ENCODE measurements at regions not wholly inside any gene's neighbourhood (a gene's known extent, or its start where the extent isn't known, plus 50 kb on each side); places are given as distances from the start of the nearest gene placed in this dataset.

DNA sequence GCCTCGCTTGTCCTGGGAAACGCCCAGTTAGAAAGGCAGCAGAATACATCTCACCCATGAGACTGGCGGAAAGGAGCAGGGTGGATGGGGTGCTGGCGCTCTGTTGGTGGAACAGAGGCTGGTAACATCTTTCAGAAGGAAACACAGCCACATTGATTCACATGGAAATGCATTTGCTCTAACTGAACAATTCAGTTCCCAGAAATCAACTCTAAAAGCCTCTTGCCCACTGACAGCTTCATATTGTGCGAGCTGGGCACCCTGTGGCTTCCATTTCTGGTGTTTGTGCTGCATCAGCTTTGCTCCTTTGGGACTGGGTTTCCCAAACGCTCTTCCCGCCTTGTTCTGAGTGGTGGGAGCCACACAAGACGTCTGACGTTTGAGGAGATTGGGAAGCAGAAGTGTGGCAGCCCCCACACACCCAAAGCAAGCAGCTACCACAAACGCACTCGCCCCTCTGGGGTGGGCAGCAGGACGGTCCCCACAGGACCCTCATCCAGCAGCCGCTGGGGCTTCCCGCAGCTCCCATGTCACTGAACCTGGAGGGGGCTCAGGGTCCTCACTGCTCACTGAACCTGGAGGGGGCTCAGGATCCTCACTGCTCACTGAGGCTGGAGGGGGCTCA lies 229.5 kb downstream of the ERMARD start:
- no peak overlapping the region for H3K4me3 ChIP-seq (ENCODE audit: insufficient read length, low read depth)
- TF ChIP-seq ZNF274 (IDR thresholded peaks at IDR 0.05; ENCODE audit: low read depth, low read length): no peak
- no peak for TF ChIP-seq YY1 (IDR thresholded peaks at IDR 0.05; ENCODE audit: insufficient read depth, insufficient read length)
- no peak for TF ChIP-seq SUZ12 (IDR thresholded peaks at IDR 0.05; ENCODE audit: extremely low read depth, insufficient read depth, insufficient read length)
- H3K36me3 ChIP-seq (ENCODE audit: insufficient read depth, insufficient read length, low read length): no peaks in the 10 kb centered on the region
- no peak overlapping the region for H3K9ac ChIP-seq (ENCODE audit: insufficient read length, low read depth)
- DNase-seq (ENCODE audit: low read depth, low spot score): no peak
- H3K4me1 ChIP-seq (ENCODE audit: insufficient read depth, insufficient read length): no peaks in the 10 kb centered on the region
- no peaks in the 10 kb centered on the region for H3K9me3 ChIP-seq (ENCODE audit: insufficient read depth, low read length)
- no peaks in the 10 kb centered on the region for H3K27me3 ChIP-seq (ENCODE audit: insufficient read depth, insufficient read length)

DNA sequence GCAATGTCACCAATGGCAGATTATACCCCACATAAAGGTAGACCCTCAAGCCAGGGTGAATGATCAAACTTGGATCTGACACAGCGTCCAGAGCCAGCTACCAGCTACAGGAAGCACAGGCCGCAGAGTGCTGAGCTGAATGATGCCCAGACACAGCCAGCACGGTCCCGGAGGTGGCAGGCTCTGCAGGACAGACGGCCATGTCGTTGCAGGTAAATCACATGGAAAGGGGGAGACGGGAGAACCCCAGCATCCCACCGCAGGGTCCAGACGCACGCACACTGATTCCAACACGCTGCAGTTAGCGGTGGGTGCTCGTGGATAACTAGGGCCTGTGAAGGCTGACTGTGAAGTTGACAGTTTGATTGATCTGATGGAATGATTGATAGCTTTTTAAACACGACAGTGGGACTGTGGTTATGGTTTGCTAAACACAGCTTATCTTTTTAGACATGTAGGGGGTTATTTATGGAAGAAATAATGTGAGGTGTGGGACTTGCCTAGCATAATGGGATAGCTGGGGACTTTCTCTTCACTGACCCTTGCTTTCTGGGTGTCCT lies 228.5 kb downstream of the ERMARD start:
- no peak for DNase-seq (ENCODE audit: low read depth, low spot score)
- H3K9me3 ChIP-seq (ENCODE audit: insufficient read depth, low read length): no peaks in the 10 kb centered on the region
- H3K9ac ChIP-seq (ENCODE audit: insufficient read length, low read depth): no peak overlapping the region
- TF ChIP-seq ZNF274 (IDR thresholded peaks at IDR 0.05; ENCODE audit: low read depth, low read length): no peak
- TF ChIP-seq YY1 (IDR thresholded peaks at IDR 0.05; ENCODE audit: insufficient read depth, insufficient read length): no peak
- no peak for TF ChIP-seq SUZ12 (IDR thresholded peaks at IDR 0.05; ENCODE audit: extremely low read depth, insufficient read depth, insufficient read length)
- H3K4me1 ChIP-seq (ENCODE audit: insufficient read depth, insufficient read length): no peaks in the 10 kb centered on the region
- H3K4me3 ChIP-seq (ENCODE audit: insufficient read length, low read depth): no peak overlapping the region
- no peaks in the 10 kb centered on the region for H3K27me3 ChIP-seq (ENCODE audit: insufficient read depth, insufficient read length)
- H3K36me3 ChIP-seq (ENCODE audit: insufficient read depth, insufficient read length, low read length): no peaks in the 10 kb centered on the region

DNA sequence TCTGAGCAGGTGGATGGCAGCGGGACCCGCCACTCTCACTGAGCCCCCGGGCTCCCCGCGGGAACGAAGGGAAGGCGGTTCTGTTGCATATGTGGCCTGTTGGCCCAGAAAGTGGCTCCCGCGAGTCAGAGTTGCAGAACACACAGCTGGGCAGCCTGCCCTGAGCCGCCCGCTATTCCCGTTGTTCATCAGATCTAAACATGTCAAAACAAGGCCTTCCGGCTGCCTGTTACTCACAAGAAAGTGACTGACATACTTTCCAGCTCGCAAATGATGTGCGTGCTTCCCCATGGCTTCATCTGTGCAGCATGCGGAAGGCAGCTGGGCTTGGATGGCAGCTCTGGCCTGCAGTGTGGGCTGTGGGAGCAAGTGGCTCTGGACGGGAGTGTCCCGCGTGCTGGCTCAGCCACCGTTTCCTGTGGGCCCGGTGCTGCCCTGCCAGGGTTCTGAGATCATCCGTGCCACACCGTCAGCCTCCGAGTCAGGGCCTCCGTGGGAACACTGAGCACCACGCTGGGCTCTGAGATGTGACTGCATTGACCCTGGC lies 227.3 kb downstream of the ERMARD start:
- Histone ChIP-seq H3K4me3 (ENCODE audit: insufficient read length, low read depth) (no peak overlapping the region), H3K9me3 (ENCODE audit: insufficient read depth, low read length) (no peaks in the 10 kb centered on the region), H3K27me3 (ENCODE audit: insufficient read depth, insufficient read length) (no peaks in the 10 kb centered on the region), H3K9ac (ENCODE audit: insufficient read length, low read depth) (no peak overlapping the region), H3K36me3 (ENCODE audit: insufficient read depth, insufficient read length, low read length) (no peaks in the 10 kb centered on the region), H3K4me1 (ENCODE audit: insufficient read depth, insufficient read length) (no peaks in the 10 kb centered on the region)
- DNase-seq (ENCODE audit: low read depth, low spot score): no peak
- TF ChIP-seq YY1 (IDR thresholded peaks at IDR 0.05; ENCODE audit: insufficient read depth, insufficient read length) (no peak), SUZ12 (IDR thresholded peaks at IDR 0.05; ENCODE audit: extremely low read depth, insufficient read depth, insufficient read length) (no peak), ZNF274 (IDR thresholded peaks at IDR 0.05; ENCODE audit: low read depth, low read length) (no peak)

DNA sequence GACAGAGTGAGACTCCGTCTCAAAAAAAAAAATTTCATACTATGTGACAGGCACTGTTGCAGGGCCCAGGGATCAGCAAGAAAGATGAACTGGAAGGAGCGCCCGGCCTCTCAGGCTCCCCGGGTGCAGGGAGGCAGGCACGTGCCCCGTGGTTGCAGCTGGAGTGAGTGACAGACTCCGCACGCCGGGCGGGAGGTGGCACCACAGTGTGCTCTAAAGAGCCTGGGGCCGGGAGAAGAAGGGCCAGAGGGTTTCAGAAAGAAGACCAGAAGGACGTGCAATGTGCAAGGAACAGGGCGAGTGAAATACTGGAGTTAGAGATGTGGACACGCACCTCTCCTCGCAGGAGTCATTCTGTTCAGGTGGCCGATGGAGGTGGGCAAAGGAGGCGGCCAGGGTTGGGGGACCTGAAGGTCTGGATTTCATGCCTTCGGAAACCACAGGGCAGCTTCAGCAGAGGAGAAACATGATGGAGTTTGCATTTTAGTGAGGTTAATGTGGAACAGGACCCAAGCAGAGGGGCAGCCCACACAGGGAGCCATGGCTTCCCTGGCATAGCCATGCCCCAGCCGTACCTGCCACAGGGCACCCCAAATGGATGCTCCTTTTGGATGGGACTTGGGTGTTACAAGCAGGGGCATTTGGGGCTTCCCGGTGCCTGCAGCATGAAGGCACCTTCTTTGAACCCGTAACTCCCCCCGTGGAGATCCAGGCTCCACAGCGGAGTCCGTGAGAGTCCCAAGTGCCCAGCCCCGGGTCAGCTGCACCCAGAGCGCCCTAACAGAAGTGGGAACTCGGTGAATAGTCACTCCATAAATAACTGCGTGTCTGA lies 226.2 kb downstream of the ERMARD start:
- Histone ChIP-seq H3K27me3 (ENCODE audit: insufficient read depth, insufficient read length) (no peaks in the 10 kb centered on the region), H3K36me3 (ENCODE audit: insufficient read depth, insufficient read length, low read length) (no peaks in the 10 kb centered on the region), H3K4me1 (ENCODE audit: insufficient read depth, insufficient read length) (no peaks in the 10 kb centered on the region), H3K9ac (ENCODE audit: insufficient read length, low read depth) (no peak overlapping the region), H3K4me3 (ENCODE audit: insufficient read length, low read depth) (no peak overlapping the region), H3K9me3 (ENCODE audit: insufficient read depth, low read length) (no peaks in the 10 kb centered on the region)
- TF ChIP-seq SUZ12 (IDR thresholded peaks at IDR 0.05; ENCODE audit: extremely low read depth, insufficient read depth, insufficient read length) (no peak), ZNF274 (IDR thresholded peaks at IDR 0.05; ENCODE audit: low read depth, low read length) (no peak)
- DNase-seq (ENCODE audit: low read depth, low spot score): no peak

DNA sequence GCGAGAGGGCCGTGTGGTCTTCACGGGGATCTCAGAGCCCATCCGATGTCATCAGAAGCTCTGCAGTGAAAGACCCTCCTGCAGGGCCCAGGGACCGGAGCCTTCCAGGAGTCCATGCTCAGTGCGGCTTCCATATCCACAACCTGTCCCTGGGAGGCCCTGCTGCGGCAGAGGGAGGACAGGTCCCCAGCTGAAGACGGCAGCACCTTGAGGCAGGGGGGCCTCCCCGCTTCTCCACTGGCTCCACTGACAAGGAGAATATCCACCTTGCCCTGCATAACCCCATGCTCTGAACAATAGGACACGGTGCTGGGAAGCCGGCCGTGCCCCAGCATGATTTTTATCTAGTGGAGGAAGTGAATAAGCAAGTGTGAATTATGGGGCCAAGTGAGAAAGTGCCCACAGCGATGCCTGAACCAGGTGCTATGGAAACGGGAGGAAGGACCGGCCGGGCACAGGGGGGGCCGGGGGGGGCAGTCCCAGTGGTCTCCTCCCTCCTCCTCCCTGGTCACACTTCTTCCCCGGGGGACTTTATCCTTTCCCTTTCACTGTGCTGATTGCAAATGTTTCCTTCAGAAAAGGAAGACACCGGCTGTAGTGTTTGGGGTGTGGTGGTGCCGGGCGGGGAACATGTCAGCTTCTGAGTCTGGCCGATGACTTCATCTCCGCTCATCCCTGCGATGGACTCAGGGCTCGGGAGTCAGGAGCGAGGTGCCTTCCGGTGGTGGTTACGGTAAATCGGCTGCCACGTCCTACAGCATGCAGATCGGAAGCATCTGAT lies 225.1 kb downstream of the ERMARD start:
- H3K4me3 ChIP-seq (ENCODE audit: insufficient read length, low read depth): no peak overlapping the region
- H3K4me1 ChIP-seq (ENCODE audit: insufficient read depth, insufficient read length): no peaks in the 10 kb centered on the region
- H3K36me3 ChIP-seq (ENCODE audit: insufficient read depth, insufficient read length, low read length): no peaks in the 10 kb centered on the region
- H3K9me3 ChIP-seq (ENCODE audit: insufficient read depth, low read length): no peaks in the 10 kb centered on the region
- DNase-seq (ENCODE audit: low read depth, low spot score): no peak
- no peak for TF ChIP-seq YY1 (IDR thresholded peaks at IDR 0.05; ENCODE audit: insufficient read depth, insufficient read length)
- TF ChIP-seq SUZ12 (IDR thresholded peaks at IDR 0.05; ENCODE audit: extremely low read depth, insufficient read depth, insufficient read length): no peak
- no peak overlapping the region for H3K9ac ChIP-seq (ENCODE audit: insufficient read length, low read depth)
- H3K27me3 ChIP-seq (ENCODE audit: insufficient read depth, insufficient read length): no peaks in the 10 kb centered on the region

DNA sequence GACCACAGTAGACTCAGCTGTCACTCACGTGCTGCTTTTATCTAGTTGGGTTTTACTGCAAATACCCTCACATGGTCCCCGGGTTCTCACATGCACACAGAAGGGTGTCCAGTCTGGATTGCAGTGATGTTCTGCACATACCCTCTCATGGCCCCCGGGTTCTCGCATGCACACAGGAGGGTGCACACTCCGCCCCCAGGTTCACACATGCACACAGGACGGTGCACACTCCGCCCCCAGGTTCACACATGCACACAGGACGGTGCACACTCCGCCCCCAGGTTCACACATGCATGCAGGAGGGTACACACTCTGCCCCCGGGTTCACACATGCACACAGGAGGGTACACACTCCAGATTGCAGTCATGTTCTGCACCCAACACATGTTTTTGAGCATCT lies 224.3 kb downstream of the ERMARD start:
- peaks cover 4% of the 10 kb centered on the region for H3K4me1 ChIP-seq (ENCODE audit: insufficient read depth, insufficient read length)
- DNase-seq (ENCODE audit: low read depth, low spot score): no peak
- no peaks in the 10 kb centered on the region for H3K27me3 ChIP-seq (ENCODE audit: insufficient read depth, insufficient read length)
- no peaks in the 10 kb centered on the region for H3K9me3 ChIP-seq (ENCODE audit: insufficient read depth, low read length)
- TF ChIP-seq SUZ12 (IDR thresholded peaks at IDR 0.05; ENCODE audit: extremely low read depth, insufficient read depth, insufficient read length) (no peak), ZNF274 (IDR thresholded peaks at IDR 0.05; ENCODE audit: low read depth, low read length) (no peak), YY1 (IDR thresholded peaks at IDR 0.05; ENCODE audit: insufficient read depth, insufficient read length) (no peak)
- no peak overlapping the region for H3K4me3 ChIP-seq (ENCODE audit: insufficient read length, low read depth)
- no peak overlapping the region for H3K9ac ChIP-seq (ENCODE audit: insufficient read length, low read depth)
- no peaks in the 10 kb centered on the region for H3K36me3 ChIP-seq (ENCODE audit: insufficient read depth, insufficient read length, low read length)

Data from NT2/D1 (cell line).